ENCODE measurements at regions not wholly inside any gene's neighbourhood (a gene's known extent, or its start where the extent isn't known, plus 50 kb on each side); places are given as distances from the start of the nearest gene placed in this dataset.

- no peaks in the 10 kb centered on the region for H3K27me3 ChIP-seq (ENCODE audit: control insufficient read depth in 1 of 2, insufficient read depth in 2 of 2, low read length in 2 of 2)
- Mint-ChIP-seq H3K36me3 (ENCODE audit: low read depth) (no peaks in the 10 kb centered on the region), H3K4me3 (no peak overlapping the region), H3K9me3 (peaks cover 8% of the 10 kb centered on the region), H3K27ac (no peak overlapping the region), H3K27me3 (peaks cover 14% of the 10 kb centered on the region), H3K4me1 (ENCODE audit: low read depth) (no peaks in the 10 kb centered on the region)
- intact Hi-C loops (cut with DNase I, micrococcal nuclease), result no loop called here
- ChIA-PET CTCF (no interaction called here), POLR2A (no interaction called here)
- H3K36me3 ChIP-seq (ENCODE audit: insufficient read depth, low read length), result no peaks in the 10 kb centered on the region
- H3K27ac ChIP-seq (ENCODE audit: low read depth in 1 of 2, low read length in 2 of 2), result no peak overlapping the region
- peaks cover 0 to 8% of the 10 kb centered on the region in 2 experiments for H3K9me3 ChIP-seq (ENCODE audit: control insufficient read depth in 1 of 2, insufficient read depth in 1 of 2, low read length in 2 of 2)
- DNase-seq (no peak), ATAC-seq (ENCODE audit: poor library complexity) (no peak)
- H3K4me3 ChIP-seq (ENCODE audit: low read length), result no peak overlapping the region
- no peaks in the 10 kb centered on the region for H3K4me1 ChIP-seq (ENCODE audit: insufficient read depth, low read length)
- TF ChIP-seq CTCF (IDR thresholded peaks at IDR 0.05), result no peak
Observed at GRCh38 chr5:130643321-130643720, 521.7 kb downstream of the HINT1 start.

GRCh38 chr5:130642461-130642860 is 522.6 kb downstream of the HINT1 start:
- H3K27ac Mint-ChIP-seq, result no peak overlapping the region
- ChIA-PET POLR2A (no interaction called here), CTCF (interaction anchor here (1.1 kb wide), 1 partner anchor 16 kb away, joined by 3 read pairs; no protein-coding TSS in a partner anchor)
- peaks cover 14% of the 10 kb centered on the region for H3K27me3 Mint-ChIP-seq
- peaks cover 8% of the 10 kb centered on the region for H3K9me3 Mint-ChIP-seq
- H3K4me1 Mint-ChIP-seq (ENCODE audit: low read depth), result no peaks in the 10 kb centered on the region
- no peaks in the 10 kb centered on the region for H3K36me3 ChIP-seq (ENCODE audit: insufficient read depth, low read length)
- ATAC-seq (ENCODE audit: poor library complexity) (no peak), DNase-seq (no peak)
- intact Hi-C loops (cut with DNase I, micrococcal nuclease), result no loop called here
- H3K27me3 ChIP-seq (ENCODE audit: control insufficient read depth in 1 of 2, insufficient read depth in 2 of 2, low read length in 2 of 2), result no peaks in the 10 kb centered on the region
- no peak overlapping the region for H3K27ac ChIP-seq (ENCODE audit: low read depth in 1 of 2, low read length in 2 of 2)
- H3K4me3 Mint-ChIP-seq, result no peak overlapping the region
- no peaks in the 10 kb centered on the region for H3K4me1 ChIP-seq (ENCODE audit: insufficient read depth, low read length)
- no peak overlapping the region for H3K4me3 ChIP-seq (ENCODE audit: low read length)
- peaks cover 0 to 8% of the 10 kb centered on the region in 2 experiments for H3K9me3 ChIP-seq (ENCODE audit: control insufficient read depth in 1 of 2, insufficient read depth in 1 of 2, low read length in 2 of 2)
- no peak for TF ChIP-seq CTCF (IDR thresholded peaks at IDR 0.05)
- no peaks in the 10 kb centered on the region for H3K36me3 Mint-ChIP-seq (ENCODE audit: low read depth)

- CTCF ChIA-PET, result no interaction called here
- no peaks in the 10 kb centered on the region for H3K36me3 Mint-ChIP-seq (ENCODE audit: low read depth)
- no peak overlapping the region for H3K4me3 ChIP-seq (ENCODE audit: low read length)
- peaks cover 12% of the 10 kb centered on the region for H3K9me3 Mint-ChIP-seq
- H3K36me3 ChIP-seq (ENCODE audit: insufficient read depth, low read length), result no peaks in the 10 kb centered on the region
- DNase-seq, result no peak
- H3K27me3 ChIP-seq (ENCODE audit: control insufficient read depth in 1 of 2, insufficient read depth in 2 of 2, low read length in 2 of 2), result no peaks in the 10 kb centered on the region
- ATAC-seq (ENCODE audit: poor library complexity), result no peak
- H3K4me1 ChIP-seq (ENCODE audit: insufficient read depth, low read length), result no peaks in the 10 kb centered on the region
- POLR2A ChIA-PET, result no interaction called here
- no peaks in the 10 kb centered on the region for H3K27me3 Mint-ChIP-seq
- H3K9me3 ChIP-seq (ENCODE audit: control insufficient read depth in 1 of 2, insufficient read depth in 1 of 2, low read length in 2 of 2), result peaks cover 0 to 5% of the 10 kb centered on the region in 2 experiments
- H3K4me3 Mint-ChIP-seq, result no peak overlapping the region
- intact Hi-C loops (cut with DNase I, micrococcal nuclease), result no loop called here
- no peak overlapping the region for H3K27ac Mint-ChIP-seq
- no peak for TF ChIP-seq CTCF (IDR thresholded peaks at IDR 0.05)
- no peak overlapping the region for H3K27ac ChIP-seq (ENCODE audit: low read depth in 1 of 2, low read length in 2 of 2)
- no peaks in the 10 kb centered on the region for H3K4me1 Mint-ChIP-seq (ENCODE audit: low read depth)
Observed at GRCh38 chr5:130627145-130627544, 537.9 kb downstream of the HINT1 start.
